Ramos (cell line): ENCODE measurements at regions not wholly inside any gene's neighbourhood (a gene's known extent, or its start where the extent isn't known, plus 50 kb on each side); places are given as distances from the start of the nearest gene placed in this dataset.

Experiments used
- in situ Hi-C: fragments of 300-500 bp; cut with MboI; formaldehyde crosslinking; loops from one replicate; pipeline ENCODE4 v1.14.3; 2022; ENCODE audit warnings: low sequenced_read_pairs; ENCODE audit not compliant: unreplicated experiment

GRCh38 chr11:80122211-80122610 is 681.4 kb upstream of the TENM4 start:
- in situ Hi-C loops: no loop called here

GRCh38 chr11:80118073-80118472 is 677.2 kb upstream of the TENM4 start:
- in situ Hi-C loops: no loop called here

GRCh38 chr11:80116796-80117195 is 676.0 kb upstream of the TENM4 start:
- in situ Hi-C loops: no loop called here

DNA sequence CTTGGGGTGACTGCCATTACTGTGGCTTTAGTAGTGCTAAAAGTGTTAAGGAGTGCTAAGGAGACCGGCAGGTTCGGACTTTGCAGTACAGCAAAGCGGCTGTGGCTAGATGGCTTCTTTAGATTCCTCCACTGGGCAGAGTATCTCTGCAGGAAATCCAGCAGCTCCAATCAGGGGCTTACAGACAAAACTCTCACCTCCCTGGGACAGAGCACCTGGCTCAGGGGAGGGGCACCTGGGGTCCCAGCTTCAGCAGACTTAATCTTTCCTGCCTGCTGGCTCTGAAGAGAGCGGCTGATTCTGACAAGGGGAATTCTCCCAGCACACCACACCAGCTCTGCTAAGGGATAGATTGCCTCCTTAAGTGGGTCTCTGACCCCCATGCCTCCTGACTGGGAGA is 668.8 kb upstream of the TENM4 start:
- in situ Hi-C loops: no loop called here

GRCh38 chr11:80109031-80109430 is 668.2 kb upstream of the TENM4 start:
- in situ Hi-C loops: no loop called here

GRCh38 chr11:80107415-80107814 is 666.6 kb upstream of the TENM4 start:
- in situ Hi-C loops: no loop called here

GRCh38 chr11:80104191-80104590 is 663.4 kb upstream of the TENM4 start:
- in situ Hi-C loops: no loop called here

- in situ Hi-C loops: no loop called here
Observed at GRCh38 chr11:80103142-80103859, 662.5 kb upstream of the TENM4 start.

DNA sequence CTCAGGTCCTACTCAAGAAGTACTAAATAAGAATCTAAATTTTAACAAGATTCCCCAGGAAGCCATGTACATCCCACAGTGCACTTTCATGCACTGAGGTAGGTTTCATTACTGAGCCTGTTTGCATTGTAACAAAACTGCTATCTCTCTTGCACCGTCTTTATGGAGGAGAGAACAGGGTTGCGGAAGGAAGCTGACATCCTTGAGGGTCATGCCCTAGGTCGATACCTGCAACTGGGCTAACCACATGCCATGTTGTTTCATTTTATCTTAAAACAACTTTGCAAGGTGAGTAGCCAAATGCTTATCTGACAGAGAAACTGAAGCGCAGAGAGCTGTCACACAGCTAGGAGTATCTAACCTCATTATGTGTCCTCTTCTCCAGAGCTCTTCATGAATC is 656.3 kb upstream of the TENM4 start:
- in situ Hi-C loops: no loop called here

DNA sequence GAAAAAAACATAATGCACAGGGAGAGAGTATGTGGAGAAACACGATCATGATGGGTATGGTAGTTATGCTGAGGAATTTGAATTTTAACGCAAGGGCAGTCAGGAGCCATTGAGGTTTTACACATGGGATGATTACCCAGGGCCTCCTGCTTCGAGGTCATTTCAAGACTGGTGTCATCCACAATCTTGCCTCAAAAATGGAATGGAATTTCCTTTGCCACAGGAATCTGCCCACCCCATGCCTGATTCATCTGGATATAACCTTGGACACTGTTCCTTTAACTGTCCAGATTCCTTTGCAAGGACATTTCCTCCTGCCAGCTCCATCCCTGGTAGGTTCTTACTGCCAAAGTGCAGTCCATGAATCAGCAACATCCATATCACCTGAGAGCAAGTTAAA is 655.9 kb upstream of the TENM4 start:
- in situ Hi-C loops: no loop called here

- in situ Hi-C loops: no loop called here
Observed at GRCh38 chr11:80086496-80087055, 645.7 kb upstream of the TENM4 start.

DNA sequence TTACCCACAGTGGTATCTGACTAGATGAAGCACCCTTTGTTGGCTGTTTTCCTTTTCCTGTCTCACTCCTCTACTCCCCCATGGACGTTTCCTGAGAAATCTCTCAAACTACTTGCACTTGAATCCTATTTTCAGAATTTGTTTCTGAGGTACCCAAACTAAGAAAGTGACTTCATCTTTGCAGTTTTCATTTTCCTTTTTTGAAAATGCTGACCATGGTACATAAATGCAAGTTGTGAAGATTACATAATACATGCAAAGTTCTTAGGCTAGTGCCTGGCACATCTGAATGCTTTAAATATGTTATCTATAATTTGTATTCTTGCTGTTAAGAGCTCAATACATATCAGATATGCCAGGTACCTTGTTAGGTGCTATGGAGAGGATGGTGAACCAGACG is 644.7 kb upstream of the TENM4 start:
- in situ Hi-C loops: no loop called here

- in situ Hi-C loops: no loop called here
Observed at GRCh38 chr11:80084608-80085007, 643.8 kb upstream of the TENM4 start.

DNA sequence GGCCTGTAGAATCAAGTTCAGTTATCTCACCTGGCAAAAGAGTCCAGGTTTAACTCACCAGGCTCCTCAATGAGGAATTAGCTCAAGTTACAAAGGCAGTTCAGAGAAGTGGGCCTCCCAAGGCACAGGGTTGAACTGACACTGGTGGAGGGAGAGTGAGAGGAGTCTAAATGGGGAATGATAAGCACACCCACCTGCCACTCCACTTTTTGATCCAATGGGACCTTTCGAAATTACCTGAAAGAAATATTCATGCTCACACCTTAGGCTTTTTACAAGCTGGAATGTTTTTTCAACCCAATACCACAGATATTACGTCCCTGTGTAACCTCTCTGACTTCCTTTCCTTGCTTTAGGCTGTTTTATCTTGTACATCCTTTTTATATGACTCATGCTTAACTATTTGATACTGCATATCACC is 642.7 kb upstream of the TENM4 start:
- in situ Hi-C loops: no loop called here

GRCh38 chr11:80082406-80082805 is 641.6 kb upstream of the TENM4 start:
- in situ Hi-C loops: no loop called here

GRCh38 chr11:80077113-80077512 is 636.3 kb upstream of the TENM4 start:
- in situ Hi-C loops: no loop called here

GRCh38 chr11:80074837-80075236 is 634.0 kb upstream of the TENM4 start:
- in situ Hi-C loops: no loop called here

DNA sequence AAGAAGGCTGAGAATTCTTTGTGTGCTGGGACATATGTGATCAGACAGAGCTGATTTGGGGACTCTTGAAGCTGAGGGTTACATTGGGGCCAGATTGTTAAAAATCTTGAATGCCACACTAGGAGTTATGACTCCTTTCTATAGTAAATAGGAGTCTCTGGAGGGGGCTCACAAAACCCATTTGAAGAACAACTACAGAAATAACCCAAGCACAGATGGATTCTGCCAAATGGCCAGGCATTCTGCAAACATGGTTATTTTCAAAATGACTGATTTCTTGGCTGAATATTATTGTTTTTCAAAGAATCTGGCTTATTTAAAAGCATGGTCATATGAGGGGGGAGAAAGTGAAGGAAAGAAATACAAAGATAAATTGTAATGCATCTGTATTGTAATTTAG is 625.5 kb upstream of the TENM4 start:
- in situ Hi-C loops: no loop called here

DNA sequence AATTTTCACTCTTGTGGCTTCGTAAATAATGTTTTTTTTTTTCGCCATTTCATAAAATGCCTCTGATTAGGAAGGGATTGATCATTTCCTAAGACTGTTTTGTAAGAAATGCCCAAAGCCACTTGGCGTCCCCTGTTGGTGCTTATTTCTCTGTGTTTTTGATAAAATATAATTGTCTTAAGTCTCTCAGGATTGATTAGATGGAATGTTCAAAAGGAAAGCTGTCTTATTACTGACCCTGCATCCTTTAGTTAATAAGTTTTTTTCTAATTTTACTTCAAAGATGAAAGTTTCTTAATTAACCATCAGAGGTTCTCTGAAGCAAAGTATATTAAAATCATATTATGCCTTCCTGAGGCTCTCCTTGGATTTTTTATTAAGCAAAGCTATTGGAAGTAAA is 624.3 kb upstream of the TENM4 start:
- in situ Hi-C loops: no loop called here

- in situ Hi-C loops: no loop called here
Observed at GRCh38 chr11:80061056-80061455, 620.2 kb upstream of the TENM4 start.

DNA sequence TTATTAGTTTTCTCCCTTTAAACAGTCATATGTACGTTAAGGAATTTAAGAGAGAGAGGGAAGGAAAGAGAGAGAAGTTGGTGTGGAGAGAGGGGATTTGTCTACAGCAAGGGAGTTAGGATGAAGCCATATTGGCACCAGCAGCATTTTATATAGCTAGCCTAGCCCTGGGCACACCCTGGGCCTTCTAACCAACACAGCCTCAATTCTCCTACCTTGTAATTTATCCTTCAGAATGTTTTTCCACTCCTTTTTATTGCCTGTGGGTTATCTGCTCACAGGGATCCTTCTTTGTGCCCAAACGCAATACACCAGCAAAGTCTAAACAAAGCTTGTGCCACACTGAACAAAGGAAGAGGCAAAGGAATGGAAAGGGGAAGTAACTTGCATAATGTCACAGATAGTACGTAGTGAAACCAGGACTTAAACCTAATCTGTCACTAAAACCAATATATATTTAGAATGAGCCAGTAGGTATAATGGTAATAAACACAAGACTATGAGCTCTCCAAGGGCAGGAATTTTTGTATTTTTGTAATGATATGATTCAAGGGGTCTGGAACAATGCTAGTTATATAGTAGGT is 613.8 kb upstream of the TENM4 start:
- in situ Hi-C loops: no loop called here

DNA sequence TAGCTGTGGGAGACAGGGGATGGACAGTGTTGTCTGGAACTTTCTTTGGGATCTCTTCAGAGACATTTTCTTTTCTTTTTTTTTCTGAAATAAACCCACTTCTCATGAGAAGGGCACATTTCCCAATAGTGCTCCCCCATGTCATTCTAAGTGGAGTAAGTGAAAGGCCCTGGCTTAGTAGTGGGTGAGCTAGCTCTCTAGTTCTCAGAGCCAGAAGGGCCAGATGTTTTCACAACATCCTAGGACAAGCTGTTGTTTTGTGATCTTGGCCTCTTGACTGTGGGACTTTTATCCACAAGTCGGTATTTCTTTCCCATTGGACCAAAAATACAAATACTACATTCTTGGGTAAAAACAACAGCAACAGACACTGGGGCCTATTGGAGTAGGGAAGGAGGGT is 607.7 kb upstream of the TENM4 start:
- in situ Hi-C loops: no loop called here
